Neural progenitor cell (in vitro differentiated cells): ENCODE measurements at regions not wholly inside any gene's neighbourhood (a gene's known extent, or its start where the extent isn't known, plus 50 kb on each side); places are given as distances from the start of the nearest gene placed in this dataset.

Source experiments
- EZH2 ChIP-seq: fragments of 200-600 bp; sonication (generic); IDR thresholded peaks from 2 replicates; pipeline ENCODE4 v1.6.1; 2017; ENCODE audit warnings: antibody characterized with exemption, mild to moderate bottlenecking, moderate library complexity
- EZH2phosphoT487 ChIP-seq: fragments of 200-600 bp; sonication (generic); IDR thresholded peaks from 2 replicates; pipeline ENCODE4 v1.6.1; 2017; ENCODE audit warnings: antibody characterized with exemption
- TF ChIP-seq, protein P1 (sequence below): fragments of 200-600 bp; sonication (generic); IDR thresholded peaks from 2 replicates; pipeline ENCODE4 v1.5.1; 2017; ENCODE audit warnings: antibody characterized with exemption, mild to moderate bottlenecking

DNA sequence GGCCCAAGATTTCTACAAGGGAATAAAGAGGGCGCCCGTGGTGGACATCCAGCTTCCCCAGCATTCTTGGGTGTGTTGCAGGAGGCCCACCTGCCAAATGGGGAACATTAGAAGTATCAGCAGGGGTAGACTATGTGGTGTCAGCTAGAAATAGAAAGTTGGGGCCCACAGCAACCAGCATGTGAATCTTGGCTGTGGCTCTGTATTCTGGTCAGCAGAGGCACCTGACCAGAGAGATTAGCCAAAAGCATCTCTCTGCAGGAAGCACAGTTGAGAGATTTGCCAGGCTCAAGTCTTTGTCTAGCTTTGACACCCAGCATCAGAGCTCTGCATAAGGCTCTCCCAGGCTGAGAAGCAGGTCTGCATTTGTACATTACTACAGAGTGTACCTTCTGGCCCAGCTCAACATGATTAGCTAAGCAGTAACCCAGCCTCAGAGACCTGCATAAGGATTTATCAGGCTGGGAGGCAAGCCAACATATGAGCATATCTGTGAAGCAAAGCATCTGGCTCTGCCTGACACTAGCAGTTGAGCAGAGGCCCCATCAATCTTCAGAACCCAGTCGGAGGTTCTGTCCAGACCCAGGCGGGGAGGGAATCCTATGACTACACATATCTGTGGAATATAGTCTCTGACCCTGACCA is 79.9 kb downstream of the MS4A13 start:
- TF ChIP-seq, protein P1, sequence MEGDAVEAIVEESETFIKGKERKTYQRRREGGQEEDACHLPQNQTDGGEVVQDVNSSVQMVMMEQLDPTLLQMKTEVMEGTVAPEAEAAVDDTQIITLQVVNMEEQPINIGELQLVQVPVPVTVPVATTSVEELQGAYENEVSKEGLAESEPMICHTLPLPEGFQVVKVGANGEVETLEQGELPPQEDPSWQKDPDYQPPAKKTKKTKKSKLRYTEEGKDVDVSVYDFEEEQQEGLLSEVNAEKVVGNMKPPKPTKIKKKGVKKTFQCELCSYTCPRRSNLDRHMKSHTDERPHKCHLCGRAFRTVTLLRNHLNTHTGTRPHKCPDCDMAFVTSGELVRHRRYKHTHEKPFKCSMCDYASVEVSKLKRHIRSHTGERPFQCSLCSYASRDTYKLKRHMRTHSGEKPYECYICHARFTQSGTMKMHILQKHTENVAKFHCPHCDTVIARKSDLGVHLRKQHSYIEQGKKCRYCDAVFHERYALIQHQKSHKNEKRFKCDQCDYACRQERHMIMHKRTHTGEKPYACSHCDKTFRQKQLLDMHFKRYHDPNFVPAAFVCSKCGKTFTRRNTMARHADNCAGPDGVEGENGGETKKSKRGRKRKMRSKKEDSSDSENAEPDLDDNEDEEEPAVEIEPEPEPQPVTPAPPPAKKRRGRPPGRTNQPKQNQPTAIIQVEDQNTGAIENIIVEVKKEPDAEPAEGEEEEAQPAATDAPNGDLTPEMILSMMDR, result no peak
- TF ChIP-seq EZH2 (no peak), EZH2phosphoT487 (no peak)
